ENCODE measurements at regions not wholly inside any gene's neighbourhood (a gene's known extent, or its start where the extent isn't known, plus 50 kb on each side); places are given as distances from the start of the nearest gene placed in this dataset.
"Not testable (repeated sequence)": the region's sequence is repeated elsewhere in the genome, so short reads cannot be mapped to it uniquely, and the experiment has no call there.

GRCh38 chr6:144911322-144911721, 626.2 kb downstream of the UTRN start:
- Mint-ChIP-seq H3K4me3 (no peak overlapping the region), H3K9me3 (peaks cover 7% of the 10 kb centered on the region), H3K4me1 (peaks cover 3% of the 10 kb centered on the region), H3K27me3 (peaks cover 9% of the 10 kb centered on the region), H3K36me3 (ENCODE audit: low read depth) (no peaks in the 10 kb centered on the region), H3K27ac (no peak overlapping the region)
- DNase-seq, result no peak
- CTCF ChIA-PET, result no interaction called here
- POLR2A ChIA-PET, result no interaction called here

GRCh38 chr6:144912474-144912873, 627.3 kb downstream of the UTRN start:
- Mint-ChIP-seq H3K27ac (no peak overlapping the region), H3K4me1 (peaks cover 3% of the 10 kb centered on the region), H3K4me3 (no peak overlapping the region), H3K36me3 (ENCODE audit: low read depth) (no peaks in the 10 kb centered on the region), H3K27me3 (peaks cover 12% of the 10 kb centered on the region), H3K9me3 (peaks cover 7% of the 10 kb centered on the region)
- CTCF ChIA-PET, result no interaction called here
- no peak for DNase-seq
- POLR2A ChIA-PET, result no interaction called here

- peaks cover 4% of the 10 kb centered on the region for H3K9me3 Mint-ChIP-seq
- H3K4me3 Mint-ChIP-seq, result no peak overlapping the region
- ChIA-PET CTCF (interaction anchor here (1.1 kb wide), 1 partner anchor 15 kb away, joined by 3 read pairs; no protein-coding TSS in a partner anchor), POLR2A (no interaction called here)
- peaks cover 5% of the 10 kb centered on the region for H3K4me1 Mint-ChIP-seq
- no peak overlapping the region for H3K27ac Mint-ChIP-seq
- peaks cover 25% of the 10 kb centered on the region for H3K27me3 Mint-ChIP-seq
- H3K36me3 Mint-ChIP-seq (ENCODE audit: low read depth), result no peaks in the 10 kb centered on the region
- no peak for DNase-seq
Observed at GRCh38 chr6:144918073-144918472, 632.9 kb downstream of the UTRN start.

GRCh38 chr6:144919560-144919959, 634.4 kb downstream of the UTRN start:
- peaks cover 25% of the 10 kb centered on the region for H3K27me3 Mint-ChIP-seq
- CTCF ChIA-PET, result interaction anchor here (1.3 kb wide), 1 partner anchor 336 kb away, joined by 3 read pairs; no protein-coding TSS in a partner anchor
- no peak for DNase-seq

GRCh38 chr6:144920391-144920961, 635.3 kb downstream of the UTRN start:
- ChIA-PET POLR2A (no interaction called here), CTCF (no interaction called here)
- H3K27ac Mint-ChIP-seq, result no peak overlapping the region
- DNase-seq, result no peak
- H3K4me1 Mint-ChIP-seq, result peaks cover 5% of the 10 kb centered on the region
- H3K27me3 Mint-ChIP-seq, result peaks cover 25% of the 10 kb centered on the region
- no peaks in the 10 kb centered on the region for H3K36me3 Mint-ChIP-seq (ENCODE audit: low read depth)
- no peaks in the 10 kb centered on the region for H3K9me3 Mint-ChIP-seq
- no peak overlapping the region for H3K4me3 Mint-ChIP-seq

More at GRCh38 chr6:144919560-144919959, 634.4 kb downstream of the UTRN start:
- Mint-ChIP-seq H3K9me3 (no peaks in the 10 kb centered on the region), H3K36me3 (ENCODE audit: low read depth) (no peaks in the 10 kb centered on the region), H3K27ac (no peak overlapping the region), H3K4me1 (peaks cover 5% of the 10 kb centered on the region), H3K4me3 (no peak overlapping the region)
- POLR2A ChIA-PET, result no interaction called here

GRCh38 chr6:144921206-144921975, 636.3 kb downstream of the UTRN start:
- Mint-ChIP-seq H3K36me3 (ENCODE audit: low read depth) (no peaks in the 10 kb centered on the region), H3K4me1 (peaks cover 5% of the 10 kb centered on the region), H3K9me3 (no peaks in the 10 kb centered on the region), H3K4me3 (no peak overlapping the region), H3K27me3 (peaks cover 18% of the 10 kb centered on the region), H3K27ac (no peak overlapping the region)
- CTCF ChIA-PET, result no interaction called here
- no peak for DNase-seq
- POLR2A ChIA-PET, result no interaction called here

- Mint-ChIP-seq H3K27ac (no peak overlapping the region), H3K4me1 (peaks cover 5% of the 10 kb centered on the region), H3K36me3 (ENCODE audit: low read depth) (no peaks in the 10 kb centered on the region), H3K4me3 (no peak overlapping the region), H3K27me3 (peaks cover 13% of the 10 kb centered on the region), H3K9me3 (no peaks in the 10 kb centered on the region)
- CTCF ChIA-PET, result no interaction called here
- POLR2A ChIA-PET, result no interaction called here
- DNase-seq, result no peak
Observed at GRCh38 chr6:144922120-144922722, 637.1 kb downstream of the UTRN start.

- CTCF ChIA-PET; H3K36me3 Mint-ChIP-seq (ENCODE audit: low read depth); DNase-seq; POLR2A ChIA-PET; H3K4me3 Mint-ChIP-seq; H3K4me1 Mint-ChIP-seq; H3K27ac Mint-ChIP-seq; H3K9me3 Mint-ChIP-seq: not testable (repeated sequence)
- peaks cover 13% of the 10 kb centered on the region for H3K27me3 Mint-ChIP-seq
Observed at GRCh38 chr6:144922771-144923490, 637.8 kb downstream of the UTRN start.

- peaks cover 13% of the 10 kb centered on the region for H3K27me3 Mint-ChIP-seq
- H3K27ac Mint-ChIP-seq; H3K4me3 Mint-ChIP-seq; H3K4me1 Mint-ChIP-seq; H3K36me3 Mint-ChIP-seq (ENCODE audit: low read depth); H3K9me3 Mint-ChIP-seq; CTCF ChIA-PET; POLR2A ChIA-PET; DNase-seq: not testable (repeated sequence)
Observed at GRCh38 chr6:144923491-144923787, 638.3 kb downstream of the UTRN start.

- CTCF ChIA-PET, result no interaction called here
Observed at GRCh38 chr6:144928847-144929246, 643.7 kb downstream of the UTRN start.

GRCh38 chr6:144929262-144929661, 644.1 kb downstream of the UTRN start:
- CTCF ChIA-PET, result no interaction called here

More at GRCh38 chr6:144928847-144929246, 643.7 kb downstream of the UTRN start:
- Mint-ChIP-seq H3K4me1 (no peaks in the 10 kb centered on the region), H3K9me3 (no peaks in the 10 kb centered on the region), H3K36me3 (ENCODE audit: low read depth) (no peaks in the 10 kb centered on the region), H3K4me3 (no peak overlapping the region), H3K27me3 (no peaks in the 10 kb centered on the region), H3K27ac (no peak overlapping the region)
- POLR2A ChIA-PET, result no interaction called here
- no peak for DNase-seq

GRCh38 chr6:144931172-144932035, 646.3 kb downstream of the UTRN start:
- H3K27ac Mint-ChIP-seq, result no peak overlapping the region
- no peaks in the 10 kb centered on the region for H3K4me1 Mint-ChIP-seq
- peaks cover 3% of the 10 kb centered on the region for H3K27me3 Mint-ChIP-seq
- no peaks in the 10 kb centered on the region for H3K36me3 Mint-ChIP-seq (ENCODE audit: low read depth)
- POLR2A ChIA-PET, result no interaction called here
- peaks cover 2% of the 10 kb centered on the region for H3K9me3 Mint-ChIP-seq
- no peak overlapping the region for H3K4me3 Mint-ChIP-seq
- CTCF ChIA-PET, result interaction anchor here (1.7 kb wide), 1 partner anchor 346 kb away, joined by 12 read pairs; no protein-coding TSS in a partner anchor
- DNase-seq, result peak; percentile 44

More at GRCh38 chr6:144929262-144929661, 644.1 kb downstream of the UTRN start:
- Mint-ChIP-seq H3K27me3 (peaks cover under 1% of the 10 kb centered on the region), H3K4me3 (no peak overlapping the region), H3K4me1 (no peaks in the 10 kb centered on the region), H3K27ac (no peak overlapping the region), H3K9me3 (no peaks in the 10 kb centered on the region), H3K36me3 (ENCODE audit: low read depth) (no peaks in the 10 kb centered on the region)
- POLR2A ChIA-PET, result no interaction called here
- DNase-seq, result no peak

All from activated CD4-positive, alpha-beta memory T cell treated with anti-CD3 and anti-CD28 coated beads, Interleukin-2, amount 10 ng/mL, durations not matched to agents 7 days and 5 days (primary cell).